Stomach smooth muscle (tissue), 2 donors: ENCODE measurements at regions not wholly inside any gene's neighbourhood (a gene's known extent, or its start where the extent isn't known, plus 50 kb on each side); places are given as distances from the start of the nearest gene placed in this dataset.

Source experiments
- H3K27ac ChIP-seq: one replicate; pipeline ENCODE4 v1.7.0; 2013; ENCODE audit warnings: mild to moderate bottlenecking, low read length, inconsistent platforms
- H3K27me3 ChIP-seq, 2 donors: one replicate each; pipeline ENCODE4 v1.7.0; 2013; ENCODE audit warnings: low read length in 2 of 2; ENCODE audit not compliant: insufficient read depth in 2 of 2, control insufficient read depth in 1 of 2
- H3K36me3 ChIP-seq, 2 donors: one replicate each; pipeline ENCODE4 v1.7.0; 2013; ENCODE audit warnings: low read length in 2 of 2; ENCODE audit not compliant: control insufficient read depth in 2 of 2, insufficient read depth in 2 of 2
- H3K4me1 ChIP-seq: one replicate; pipeline ENCODE4 v1.7.0; 2013; ENCODE audit warnings: low read length; ENCODE audit not compliant: control insufficient read depth, insufficient read depth
- H3K4me3 ChIP-seq, 2 donors: one replicate each; pipeline ENCODE4 v1.7.0; 2013; ENCODE audit warnings: low read length in 2 of 2
- H3K9ac ChIP-seq, 2 donors: one replicate each; pipeline ENCODE4 v1.7.0; 2013; ENCODE audit warnings: low read length in 2 of 2, mild to moderate bottlenecking in 1 of 2
- H3K9me3 ChIP-seq, 2 donors: one replicate each; pipeline ENCODE4 v1.7.0; 2013; ENCODE audit warnings: low read length in 2 of 2; ENCODE audit not compliant: control insufficient read depth in 2 of 2
- donor health status: healthy.
- donor health status: Pancreatic carcinoma.

GRCh38 chr9:82090046-82090445, 101.5 kb downstream of the SPATA31D1 start:
- Histone ChIP-seq H3K27me3 (no peaks in the 10 kb centered on the region), H3K36me3 (no peaks in the 10 kb centered on the region), H3K9ac (no peak overlapping the region), H3K4me1 (no peaks in the 10 kb centered on the region), H3K9me3 (no peaks in the 10 kb centered on the region), H3K4me3 (no peak overlapping the region), H3K27ac (no peak overlapping the region)

GRCh38 chr9:82091100-82091499, 102.5 kb downstream of the SPATA31D1 start:
- Histone ChIP-seq H3K36me3 (no peaks in the 10 kb centered on the region), H3K9me3 (no peaks in the 10 kb centered on the region), H3K27ac (no peak overlapping the region), H3K27me3 (no peaks in the 10 kb centered on the region), H3K4me3 (no peak overlapping the region), H3K9ac (no peak overlapping the region), H3K4me1 (no peaks in the 10 kb centered on the region)

DNA sequence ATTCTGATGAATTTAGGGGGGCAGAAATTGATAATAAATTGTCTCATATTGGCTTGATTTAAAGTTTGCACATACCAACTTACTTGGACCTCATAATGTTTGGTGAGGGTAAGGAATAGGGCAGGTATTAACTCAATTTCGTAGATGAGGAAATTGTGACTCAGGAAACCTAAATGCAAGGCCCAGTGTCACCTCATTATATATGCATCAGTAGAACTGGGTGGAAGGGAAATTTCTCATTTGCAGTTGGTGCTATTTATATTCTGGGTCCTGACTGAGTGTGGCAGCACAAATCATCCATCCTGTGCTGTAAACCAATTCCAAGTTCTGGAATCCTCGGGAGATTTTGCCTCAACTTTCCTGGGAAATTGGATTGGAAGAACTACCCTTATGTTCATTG, 103.0 kb downstream of the SPATA31D1 start:
- Histone ChIP-seq H3K9me3 (no peaks in the 10 kb centered on the region), H3K27ac (no peak overlapping the region), H3K9ac (no peak overlapping the region), H3K4me1 (no peaks in the 10 kb centered on the region), H3K36me3 (no peaks in the 10 kb centered on the region), H3K27me3 (no peaks in the 10 kb centered on the region), H3K4me3 (no peak overlapping the region)

GRCh38 chr9:82101475-82101874, 112.9 kb downstream of the SPATA31D1 start:
- H3K4me1 ChIP-seq = no peaks in the 10 kb centered on the region
- H3K9me3 ChIP-seq = peaks cover 0 to 10% of the 10 kb centered on the region in 2 donors
- H3K4me3 ChIP-seq = no peak overlapping the region
- H3K27me3 ChIP-seq = no peaks in the 10 kb centered on the region
- no peaks in the 10 kb centered on the region for H3K36me3 ChIP-seq
- no peak overlapping the region for H3K9ac ChIP-seq
- H3K27ac ChIP-seq = no peak overlapping the region

GRCh38 chr9:82104252-82104651, 115.7 kb downstream of the SPATA31D1 start:
- H3K4me1 ChIP-seq = no peaks in the 10 kb centered on the region
- no peak overlapping the region for H3K9ac ChIP-seq

GRCh38 chr9:82105729-82106128, 117.2 kb downstream of the SPATA31D1 start:
- no peaks in the 10 kb centered on the region for H3K27me3 ChIP-seq
- H3K4me3 ChIP-seq = no peak overlapping the region
- no peaks in the 10 kb centered on the region for H3K4me1 ChIP-seq
- peaks cover 0 to 6% of the 10 kb centered on the region in 2 donors for H3K9me3 ChIP-seq
- no peaks in the 10 kb centered on the region for H3K36me3 ChIP-seq
- no peak overlapping the region for H3K9ac ChIP-seq
- no peak overlapping the region for H3K27ac ChIP-seq

More at GRCh38 chr9:82104252-82104651, 115.7 kb downstream of the SPATA31D1 start:
- H3K36me3 ChIP-seq = no peaks in the 10 kb centered on the region
- no peak overlapping the region for H3K4me3 ChIP-seq
- H3K9me3 ChIP-seq = peaks cover 0 to 6% of the 10 kb centered on the region in 2 donors
- H3K27me3 ChIP-seq = no peaks in the 10 kb centered on the region
- no peak overlapping the region for H3K27ac ChIP-seq

DNA sequence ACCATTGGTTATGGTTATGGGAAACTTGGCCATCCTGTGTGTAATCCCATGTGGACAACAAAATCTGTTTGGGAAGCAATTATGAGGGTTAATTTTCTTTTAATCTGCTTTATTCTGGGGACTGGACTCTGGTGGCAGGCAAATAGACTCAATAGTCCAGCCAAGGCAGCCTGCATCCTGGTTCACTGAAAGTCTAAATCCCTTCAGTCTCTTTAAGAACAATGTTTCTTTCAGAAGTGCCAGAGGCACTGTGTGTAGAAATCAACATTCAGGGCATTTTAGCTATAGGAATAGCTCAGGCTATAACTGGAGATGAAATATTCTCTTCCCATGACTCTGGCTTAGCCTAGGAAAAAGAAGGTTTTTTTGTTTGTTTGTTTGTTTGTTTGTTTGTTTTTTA, 118.0 kb downstream of the SPATA31D1 start:
- no peak overlapping the region for H3K27ac ChIP-seq
- no peak overlapping the region for H3K9ac ChIP-seq
- no peaks in the 10 kb centered on the region for H3K27me3 ChIP-seq
- H3K4me3 ChIP-seq = no peak overlapping the region
- H3K36me3 ChIP-seq = no peaks in the 10 kb centered on the region
- no peaks in the 10 kb centered on the region for H3K4me1 ChIP-seq
- peaks cover 0 to 3% of the 10 kb centered on the region in 2 donors for H3K9me3 ChIP-seq

DNA sequence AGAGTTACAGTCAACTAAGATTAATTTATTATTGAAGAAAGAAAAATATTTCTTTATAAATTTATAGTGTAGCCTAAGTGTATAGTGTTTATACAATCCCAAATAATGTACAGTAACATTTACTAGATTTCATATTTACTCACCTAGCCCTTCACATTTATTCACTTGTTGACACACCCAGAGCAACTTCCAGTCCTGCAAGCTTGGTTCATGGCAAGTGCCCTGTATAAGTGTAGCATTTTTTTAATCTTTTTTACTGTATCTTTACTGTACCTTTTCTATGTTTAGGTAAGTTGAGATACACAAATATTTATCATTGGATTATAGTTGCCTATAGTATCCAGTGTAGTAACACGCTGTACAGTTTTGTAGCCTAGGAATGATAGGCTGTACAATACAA, 119.9 kb downstream of the SPATA31D1 start:
- Histone ChIP-seq H3K27me3 (no peaks in the 10 kb centered on the region), H3K36me3 (no peaks in the 10 kb centered on the region), H3K9ac (no peak overlapping the region), H3K4me1 (no peaks in the 10 kb centered on the region), H3K27ac (no peak overlapping the region), H3K9me3 (no peaks in the 10 kb centered on the region), H3K4me3 (no peak overlapping the region)

- Histone ChIP-seq H3K27me3 (no peaks in the 10 kb centered on the region), H3K4me1 (no peaks in the 10 kb centered on the region), H3K36me3 (no peaks in the 10 kb centered on the region), H3K27ac (no peak overlapping the region), H3K9me3 (no peaks in the 10 kb centered on the region), H3K9ac (no peak overlapping the region), H3K4me3 (no peak overlapping the region)
Observed at GRCh38 chr9:82108941-82109340, 120.4 kb downstream of the SPATA31D1 start.

GRCh38 chr9:82109626-82110025, 121.1 kb downstream of the SPATA31D1 start:
- no peak overlapping the region for H3K27ac ChIP-seq
- H3K4me3 ChIP-seq = no peak overlapping the region
- no peaks in the 10 kb centered on the region for H3K36me3 ChIP-seq
- H3K27me3 ChIP-seq = no peaks in the 10 kb centered on the region
- H3K9me3 ChIP-seq = no peaks in the 10 kb centered on the region
- H3K9ac ChIP-seq = no peak overlapping the region
- H3K4me1 ChIP-seq = no peaks in the 10 kb centered on the region

- Histone ChIP-seq H3K9ac (no peak overlapping the region), H3K36me3 (no peaks in the 10 kb centered on the region), H3K4me1 (no peaks in the 10 kb centered on the region), H3K27ac (no peak overlapping the region), H3K4me3 (no peak overlapping the region), H3K27me3 (no peaks in the 10 kb centered on the region), H3K9me3 (no peaks in the 10 kb centered on the region)
Observed at GRCh38 chr9:82110881-82111280, 122.3 kb downstream of the SPATA31D1 start.
